Choroid plexus epithelial cell (primary cell): ENCODE measurements at regions not wholly inside any gene's neighbourhood (a gene's known extent, or its start where the extent isn't known, plus 50 kb on each side); places are given as distances from the start of the nearest gene placed in this dataset.
A peak's percentile ranks its signal among the peaks of the same experiment; 100 is the strongest.

Experiments
- DNase-seq: peaks from one replicate; pipeline ENCODE4 v3.0.0-alpha.2; 2010; ENCODE audit warnings: low read depth
- H3K4me3 ChIP-seq: 2 replicates; pipeline ENCODE4 v1.5.1; 2011; ENCODE audit warnings: low read depth, mild to moderate bottlenecking, control low read depth, low read length, moderate library complexity
- TF ChIP-seq, protein P1 (sequence below): conservative IDR thresholded peaks from 2 replicates; pipeline ENCODE4 v1.5.1; 2011; ENCODE audit warnings: low read depth, mild to moderate bottlenecking, control low read depth, inconsistent platforms, low read length, moderate library complexity

DNA sequence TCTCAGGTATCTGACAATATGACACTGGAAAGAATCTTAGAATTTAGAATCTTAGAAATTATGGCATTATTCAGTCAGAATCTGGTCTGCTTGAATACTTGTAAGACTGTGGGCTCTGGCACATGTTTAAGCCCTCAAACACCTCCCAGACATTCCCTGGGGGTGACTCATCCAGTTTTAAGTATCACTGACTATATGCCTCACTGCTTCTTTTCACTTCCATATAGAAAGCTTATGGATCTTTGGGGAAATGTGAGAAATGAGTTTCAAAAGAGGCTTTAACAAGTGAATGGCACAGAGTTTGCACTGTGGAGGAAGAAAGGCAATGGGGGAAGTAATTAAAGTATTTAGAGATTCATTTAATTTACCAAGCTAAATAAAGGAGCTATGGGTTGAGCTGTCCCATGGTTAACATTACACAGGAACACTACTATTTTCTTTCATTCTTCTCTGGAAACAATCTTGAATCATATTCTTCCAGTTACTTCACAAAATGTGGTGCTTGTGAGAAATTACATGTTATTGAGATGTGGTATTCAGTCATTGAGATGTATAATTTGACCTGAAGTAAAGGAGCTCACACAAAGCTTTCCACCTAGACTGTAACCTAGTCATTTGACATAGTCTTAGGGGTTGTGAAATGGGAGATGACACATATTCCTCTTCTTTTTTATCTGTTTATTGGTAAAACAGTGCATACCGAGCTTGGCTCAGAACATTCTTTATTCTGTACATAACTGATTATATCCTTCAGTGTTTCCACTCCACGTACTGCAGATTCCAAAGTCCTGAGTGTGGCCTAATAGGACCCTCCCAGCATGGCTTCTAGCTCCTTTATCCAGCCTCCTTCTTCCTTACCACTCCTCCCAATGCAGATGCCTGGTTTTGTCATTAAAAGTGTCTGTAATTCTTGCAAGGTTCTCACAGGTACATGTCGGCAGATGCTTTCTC lies 544.6 kb upstream of the NECTIN3 start:
- DNase-seq = peak; percentile 97
- TF ChIP-seq, protein P1, sequence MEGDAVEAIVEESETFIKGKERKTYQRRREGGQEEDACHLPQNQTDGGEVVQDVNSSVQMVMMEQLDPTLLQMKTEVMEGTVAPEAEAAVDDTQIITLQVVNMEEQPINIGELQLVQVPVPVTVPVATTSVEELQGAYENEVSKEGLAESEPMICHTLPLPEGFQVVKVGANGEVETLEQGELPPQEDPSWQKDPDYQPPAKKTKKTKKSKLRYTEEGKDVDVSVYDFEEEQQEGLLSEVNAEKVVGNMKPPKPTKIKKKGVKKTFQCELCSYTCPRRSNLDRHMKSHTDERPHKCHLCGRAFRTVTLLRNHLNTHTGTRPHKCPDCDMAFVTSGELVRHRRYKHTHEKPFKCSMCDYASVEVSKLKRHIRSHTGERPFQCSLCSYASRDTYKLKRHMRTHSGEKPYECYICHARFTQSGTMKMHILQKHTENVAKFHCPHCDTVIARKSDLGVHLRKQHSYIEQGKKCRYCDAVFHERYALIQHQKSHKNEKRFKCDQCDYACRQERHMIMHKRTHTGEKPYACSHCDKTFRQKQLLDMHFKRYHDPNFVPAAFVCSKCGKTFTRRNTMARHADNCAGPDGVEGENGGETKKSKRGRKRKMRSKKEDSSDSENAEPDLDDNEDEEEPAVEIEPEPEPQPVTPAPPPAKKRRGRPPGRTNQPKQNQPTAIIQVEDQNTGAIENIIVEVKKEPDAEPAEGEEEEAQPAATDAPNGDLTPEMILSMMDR = no peak
- H3K4me3 ChIP-seq = no peak overlapping the region

DNA sequence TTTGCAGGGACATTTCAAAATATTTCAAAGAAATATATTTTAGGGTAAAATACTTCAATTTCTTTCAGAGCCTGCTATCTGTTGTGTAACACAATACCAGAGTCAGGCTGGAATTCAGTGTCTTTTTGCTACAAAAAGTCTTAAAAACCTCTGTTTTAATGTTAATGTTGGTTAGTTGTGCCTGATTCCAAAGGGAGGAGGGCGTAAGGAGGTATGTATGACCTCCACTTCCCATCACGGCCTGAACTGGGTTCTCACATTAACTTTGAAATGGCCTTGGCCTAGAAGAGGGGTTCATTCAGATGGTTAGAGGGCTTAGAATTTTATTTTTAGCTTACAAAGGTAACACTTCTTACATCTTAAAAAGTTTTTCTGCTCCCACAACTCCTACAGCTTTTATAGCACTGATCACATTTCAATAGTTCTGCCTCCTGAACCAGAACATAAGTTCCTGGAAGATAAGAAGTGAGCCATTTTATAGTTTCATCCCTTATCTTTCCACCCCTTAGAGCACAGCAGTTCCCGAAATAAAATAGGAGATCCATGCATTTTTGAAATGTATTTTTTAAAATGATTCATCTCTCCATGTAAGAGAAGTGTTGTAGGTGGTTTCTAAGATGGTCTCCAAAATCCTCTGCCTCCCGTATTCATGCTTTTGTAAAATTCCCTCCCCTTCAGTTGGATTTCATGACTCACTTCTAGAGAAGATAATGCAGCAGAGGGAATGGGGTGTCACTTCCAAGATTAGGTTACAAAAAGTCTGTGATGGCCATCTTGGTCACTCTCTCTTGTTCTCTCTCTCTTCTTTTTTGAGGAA lies 543.1 kb upstream of the NECTIN3 start:
- H3K4me3 ChIP-seq = no peak overlapping the region
- peak; percentile 19 for DNase-seq
- TF ChIP-seq, protein P1 = no peak

DNA sequence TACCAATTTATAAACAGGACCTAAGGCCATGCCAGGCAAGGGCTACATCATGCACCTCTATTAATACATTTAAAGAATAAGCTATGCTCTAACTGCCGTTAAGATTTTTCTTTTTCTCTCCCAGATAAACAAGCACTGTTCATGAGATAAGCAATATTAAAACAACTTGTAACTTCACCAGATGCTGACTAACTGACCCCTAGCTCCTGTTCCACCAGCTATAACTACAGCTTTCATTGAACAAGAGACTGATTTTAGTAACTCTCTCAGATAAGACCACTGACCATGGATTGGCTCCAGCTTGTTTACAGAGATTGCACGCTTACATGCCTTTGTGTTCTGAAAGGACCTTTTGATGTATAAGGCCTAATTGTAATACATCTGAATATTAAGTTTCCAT lies 540.7 kb upstream of the NECTIN3 start:
- TF ChIP-seq, protein P1 = no peak
- peak; percentile 16 for DNase-seq
- H3K4me3 ChIP-seq = no peak overlapping the region

DNA sequence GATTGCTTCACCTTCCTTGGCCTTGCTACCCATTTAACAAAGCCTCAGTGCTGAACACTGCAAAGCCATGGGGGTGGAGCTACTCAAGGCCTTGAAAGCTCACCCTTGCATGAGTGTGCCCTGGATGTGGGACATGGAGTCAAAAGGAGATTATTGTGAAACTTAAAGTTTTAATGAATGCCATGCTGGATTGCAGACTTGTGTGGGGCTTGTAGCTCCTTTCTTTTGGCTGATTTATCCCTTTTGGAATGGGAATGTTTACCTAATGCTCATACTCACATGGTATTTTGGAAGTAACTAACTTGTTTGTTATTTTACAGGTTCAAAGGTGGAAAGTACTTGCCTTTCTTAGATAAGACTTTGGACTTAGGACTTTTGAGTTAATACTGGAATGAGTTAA lies 538.5 kb upstream of the NECTIN3 start:
- peak; percentile 50 for DNase-seq
- no peak overlapping the region for H3K4me3 ChIP-seq
- TF ChIP-seq, protein P1 = no peak

DNA sequence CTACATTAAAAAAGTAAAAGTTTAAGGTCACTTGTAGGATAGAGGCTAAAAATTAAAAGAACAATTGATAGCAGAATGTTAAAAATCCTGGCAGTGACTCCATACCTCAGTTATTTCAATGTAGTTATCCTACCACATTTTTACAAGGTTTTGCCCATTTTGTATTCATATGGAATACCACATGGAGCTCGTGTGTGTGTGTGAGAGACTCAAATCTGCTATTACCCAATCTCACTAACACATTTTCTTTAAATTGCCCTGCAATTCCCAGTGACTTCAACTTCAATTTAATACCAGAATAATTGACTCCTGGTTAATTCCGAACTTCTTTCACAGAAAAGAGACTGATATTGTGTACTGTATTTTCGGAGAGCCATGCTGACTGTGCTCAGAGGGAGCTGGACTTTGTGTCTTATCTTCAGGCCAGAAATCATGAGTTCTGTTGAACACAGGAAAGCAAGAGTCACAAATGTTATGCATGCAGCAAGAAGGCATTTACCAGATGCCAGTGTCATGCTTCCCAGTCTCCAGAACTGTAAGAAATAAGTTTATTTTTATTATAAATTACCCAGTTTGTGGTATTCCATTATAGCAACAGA lies 529.0 kb upstream of the NECTIN3 start:
- H3K4me3 ChIP-seq = no peak overlapping the region
- TF ChIP-seq, protein P1 = no peak

DNA sequence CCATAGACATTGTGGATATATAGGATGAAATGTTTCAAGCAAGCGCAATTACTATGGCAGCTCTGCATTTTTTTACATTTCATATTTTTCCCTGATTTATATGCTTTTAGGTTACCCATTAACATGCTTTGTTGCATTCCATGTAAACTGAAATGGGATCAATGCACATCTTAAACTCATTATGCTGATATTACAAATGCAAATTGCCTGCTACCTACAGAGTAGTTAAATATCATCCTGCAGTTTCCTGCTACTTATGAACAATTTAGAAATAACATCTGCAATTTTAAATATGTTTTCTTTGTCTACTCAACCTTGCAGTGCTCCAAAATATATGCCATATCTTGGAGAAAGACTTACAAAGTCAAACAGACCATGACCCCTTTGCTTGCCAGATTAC lies 526.9 kb upstream of the NECTIN3 start:
- DNase-seq = no peak
- no peak overlapping the region for H3K4me3 ChIP-seq
- TF ChIP-seq, protein P1 = no peak

More for the DNA sequence above, 529.0 kb upstream of the NECTIN3 start:
- DNase-seq = peak; percentile 27
